DND-41 (cell line): ENCODE measurements at regions not wholly inside any gene's neighbourhood (a gene's known extent, or its start where the extent isn't known, plus 50 kb on each side); places are given as distances from the start of the nearest gene placed in this dataset.
A peak's percentile ranks its signal among the peaks of the same experiment; 100 is the strongest.

Source experiments
- ATAC-seq: fragments of 200-7000 bp; cut with Tn5 transposase; 3 replicates; pipeline ENCODE4 v1.9.1; 2021; ENCODE audit warnings: low read depth; ENCODE audit not compliant: insufficient read depth
- DNase-seq: peaks from one replicate; pipeline ENCODE4 v3.0.0-alpha.2; 2020
- H2AFZ ChIP-seq: 2 replicates; pipeline ENCODE4 v1.6.0; 2012; ENCODE audit warnings: low read depth, low read length
- H3K27ac ChIP-seq: 2 replicates; pipeline ENCODE4 v1.5.1; 2012; ENCODE audit warnings: low read length, inconsistent platforms
- H3K27me3 ChIP-seq: fragments of 200-600 bp; sonication (generic); 2 replicates; pipeline ENCODE4 v1.6.0; 2012; ENCODE audit warnings: low read length, mild to moderate bottlenecking, inconsistent platforms; ENCODE audit not compliant: insufficient read depth, poor library complexity
- H3K36me3 ChIP-seq: 2 replicates; pipeline ENCODE4 v1.5.1; 2012; ENCODE audit warnings: low read length, inconsistent platforms; ENCODE audit not compliant: insufficient read depth
- H3K4me1 ChIP-seq: 2 replicates; pipeline ENCODE4 v1.5.1; 2012; ENCODE audit warnings: mild to moderate bottlenecking, low read length; ENCODE audit not compliant: insufficient read depth
- H3K4me2 ChIP-seq: 2 replicates; pipeline ENCODE4 v1.6.0; 2012; ENCODE audit warnings: mild to moderate bottlenecking, moderate library complexity, low read length, inconsistent platforms; ENCODE audit not compliant: insufficient read depth
- H3K4me3 ChIP-seq, 2 experiments: fragments of 200-600 bp in 1 of 2; shearing (Covaris generic) in 1 of 2; 2 replicates each; pipeline ENCODE4 v1.5.1; 2012 to 2016; ENCODE audit warnings: inconsistent platforms in 2 of 2, low read length in 2 of 2, mild to moderate bottlenecking in 2 of 2, low read depth in 1 of 2, moderate library complexity in 1 of 2
- H3K79me2 ChIP-seq: 2 replicates; pipeline ENCODE4 v1.6.0; 2012; ENCODE audit warnings: low read length, inconsistent platforms; ENCODE audit not compliant: insufficient read depth
- H3K9ac ChIP-seq: 2 replicates; pipeline ENCODE4 v1.6.0; 2012; ENCODE audit warnings: low read depth, mild to moderate bottlenecking, inconsistent platforms, low read length, moderate library complexity
- H3K9me3 ChIP-seq: 2 replicates; pipeline ENCODE4 v1.5.1; 2012; ENCODE audit warnings: low read length, moderate library complexity, mild to moderate bottlenecking, inconsistent platforms; ENCODE audit not compliant: insufficient read depth, severe bottlenecking
- H4K20me1 ChIP-seq: 2 replicates; pipeline ENCODE4 v1.6.0; 2012; ENCODE audit warnings: low read length; ENCODE audit not compliant: insufficient read depth
- EZH2 ChIP-seq: IDR thresholded peaks from 3 replicates; pipeline ENCODE4 v1.6.1; 2012; ENCODE audit warnings: borderline replicate concordance, low read depth, mild to moderate bottlenecking, moderate library complexity, low read length, inconsistent platforms; ENCODE audit not compliant: severe bottlenecking
- TF ChIP-seq, protein P1 (sequence below): IDR thresholded peaks from 2 replicates; pipeline ENCODE4 v1.5.1; 2012; ENCODE audit warnings: borderline replicate concordance, low read length, moderate library complexity, mild to moderate bottlenecking; ENCODE audit not compliant: poor library complexity, severe bottlenecking; ENCODE audit errors: extremely low read depth

- H3K79me2 ChIP-seq, result no peaks in the 10 kb centered on the region
- H3K9me3 ChIP-seq, result peaks cover 19% of the 10 kb centered on the region
- DNase-seq (peak; percentile 43), ATAC-seq (peak; percentile 77)
- no peak for TF ChIP-seq EZH2
- TF ChIP-seq, protein P1, sequence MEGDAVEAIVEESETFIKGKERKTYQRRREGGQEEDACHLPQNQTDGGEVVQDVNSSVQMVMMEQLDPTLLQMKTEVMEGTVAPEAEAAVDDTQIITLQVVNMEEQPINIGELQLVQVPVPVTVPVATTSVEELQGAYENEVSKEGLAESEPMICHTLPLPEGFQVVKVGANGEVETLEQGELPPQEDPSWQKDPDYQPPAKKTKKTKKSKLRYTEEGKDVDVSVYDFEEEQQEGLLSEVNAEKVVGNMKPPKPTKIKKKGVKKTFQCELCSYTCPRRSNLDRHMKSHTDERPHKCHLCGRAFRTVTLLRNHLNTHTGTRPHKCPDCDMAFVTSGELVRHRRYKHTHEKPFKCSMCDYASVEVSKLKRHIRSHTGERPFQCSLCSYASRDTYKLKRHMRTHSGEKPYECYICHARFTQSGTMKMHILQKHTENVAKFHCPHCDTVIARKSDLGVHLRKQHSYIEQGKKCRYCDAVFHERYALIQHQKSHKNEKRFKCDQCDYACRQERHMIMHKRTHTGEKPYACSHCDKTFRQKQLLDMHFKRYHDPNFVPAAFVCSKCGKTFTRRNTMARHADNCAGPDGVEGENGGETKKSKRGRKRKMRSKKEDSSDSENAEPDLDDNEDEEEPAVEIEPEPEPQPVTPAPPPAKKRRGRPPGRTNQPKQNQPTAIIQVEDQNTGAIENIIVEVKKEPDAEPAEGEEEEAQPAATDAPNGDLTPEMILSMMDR, result no peak
- no peak overlapping the region for H2AFZ ChIP-seq
- H3K4me1 ChIP-seq, result peaks cover 6% of the 10 kb centered on the region
- H4K20me1 ChIP-seq, result no peaks in the 10 kb centered on the region
- H3K27me3 ChIP-seq, result no peaks in the 10 kb centered on the region
- H3K4me3 ChIP-seq, result no peak overlapping the region
- no peak overlapping the region; the same call in 1 of the 2 replicates for H3K27ac ChIP-seq
- H3K9ac ChIP-seq, result no peak overlapping the region
- H3K4me2 ChIP-seq, result no peak overlapping the region
- no peaks in the 10 kb centered on the region for H3K36me3 ChIP-seq
Measured at GRCh38 chr18:60554967-60555366, 182.4 kb upstream of the MC4R start.

DNA sequence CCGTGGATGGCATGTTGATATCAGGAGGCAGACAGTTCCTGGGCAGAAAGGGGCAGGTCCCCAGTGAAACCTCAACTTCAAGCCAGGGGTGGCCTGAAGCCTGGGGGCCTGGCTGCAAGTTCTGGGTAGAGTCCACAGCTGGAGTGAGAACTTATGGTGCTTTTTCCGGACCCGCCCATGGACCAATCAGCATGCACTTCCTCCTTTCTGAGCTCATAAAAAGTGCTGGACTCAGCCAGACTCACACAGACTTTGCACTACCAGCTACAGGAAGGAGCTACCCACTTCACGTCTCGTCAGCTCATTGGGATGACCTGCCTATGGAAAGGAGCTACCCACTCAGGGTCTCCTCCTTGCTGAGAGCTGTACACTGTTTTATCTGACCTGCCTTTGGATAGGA is 183.1 kb upstream of the MC4R start:
- ATAC-seq, result no peak
- H3K4me2 ChIP-seq, result no peak overlapping the region

GRCh38 chr18:60556326-60556725 is 183.8 kb upstream of the MC4R start:
- peaks cover 19% of the 10 kb centered on the region for H3K9me3 ChIP-seq
- no peaks in the 10 kb centered on the region for H4K20me1 ChIP-seq
- no peak overlapping the region for H3K4me3 ChIP-seq
- H3K9ac ChIP-seq, result no peak overlapping the region
- no peaks in the 10 kb centered on the region for H3K79me2 ChIP-seq
- H3K36me3 ChIP-seq, result no peaks in the 10 kb centered on the region
- H3K4me2 ChIP-seq, result no peak overlapping the region
- H3K4me1 ChIP-seq, result peaks cover 6% of the 10 kb centered on the region
- DNase-seq, result no peak
- TF ChIP-seq EZH2, result no peak
- TF ChIP-seq, protein P1, result no peak
- no peak overlapping the region for H3K27ac ChIP-seq
- no peak overlapping the region for H2AFZ ChIP-seq
- H3K27me3 ChIP-seq, result no peaks in the 10 kb centered on the region
- ATAC-seq, result no peak

More for the DNA sequence above, 183.1 kb upstream of the MC4R start:
- no peak for DNase-seq
- no peak overlapping the region for H3K4me3 ChIP-seq
- H3K27ac ChIP-seq, result no peak overlapping the region
- no peak overlapping the region for H3K9ac ChIP-seq
- H3K9me3 ChIP-seq, result peaks cover 19% of the 10 kb centered on the region
- no peaks in the 10 kb centered on the region for H3K36me3 ChIP-seq
- no peaks in the 10 kb centered on the region for H3K79me2 ChIP-seq
- H2AFZ ChIP-seq, result no peak overlapping the region
- H4K20me1 ChIP-seq, result no peaks in the 10 kb centered on the region
- TF ChIP-seq EZH2, result no peak
- TF ChIP-seq, protein P1, result no peak
- peaks cover 6% of the 10 kb centered on the region for H3K4me1 ChIP-seq
- no peaks in the 10 kb centered on the region for H3K27me3 ChIP-seq

DNA sequence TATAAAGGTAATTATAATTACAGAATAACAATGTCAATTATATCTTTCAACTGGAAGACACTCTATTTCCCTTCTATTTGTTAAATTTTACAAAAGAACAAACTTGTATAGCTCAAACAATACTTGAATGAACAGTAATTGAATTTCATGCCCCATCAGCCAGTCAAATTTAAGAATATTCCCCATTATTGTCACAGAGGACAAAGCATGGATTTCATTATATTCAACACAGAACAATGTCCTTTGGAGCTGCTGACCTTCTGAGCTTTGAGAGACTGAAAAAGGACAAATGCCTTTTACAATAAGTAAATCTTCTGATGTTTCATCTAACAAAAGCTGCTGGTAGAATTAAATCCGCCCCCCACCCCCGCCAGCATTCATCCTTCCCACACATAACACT is 187.5 kb upstream of the MC4R start:
- Histone ChIP-seq H3K4me1 (peaks cover 3% of the 10 kb centered on the region), H4K20me1 (no peaks in the 10 kb centered on the region), H3K4me2 (no peak overlapping the region), H3K9me3 (peaks cover 7% of the 10 kb centered on the region), H2AFZ (no peak overlapping the region), H3K27ac (no peak overlapping the region), H3K79me2 (no peaks in the 10 kb centered on the region), H3K9ac (no peak overlapping the region), H3K36me3 (no peaks in the 10 kb centered on the region), H3K27me3 (no peaks in the 10 kb centered on the region), H3K4me3 (no peak overlapping the region)
- DNase-seq (no peak), ATAC-seq (no peak)
- TF ChIP-seq, protein P1, result no peak
- TF ChIP-seq EZH2, result no peak
